ENCODE measurements at regions not wholly inside any gene's neighbourhood (a gene's known extent, or its start where the extent isn't known, plus 50 kb on each side); places are given as distances from the start of the nearest gene placed in this dataset.

DNA sequence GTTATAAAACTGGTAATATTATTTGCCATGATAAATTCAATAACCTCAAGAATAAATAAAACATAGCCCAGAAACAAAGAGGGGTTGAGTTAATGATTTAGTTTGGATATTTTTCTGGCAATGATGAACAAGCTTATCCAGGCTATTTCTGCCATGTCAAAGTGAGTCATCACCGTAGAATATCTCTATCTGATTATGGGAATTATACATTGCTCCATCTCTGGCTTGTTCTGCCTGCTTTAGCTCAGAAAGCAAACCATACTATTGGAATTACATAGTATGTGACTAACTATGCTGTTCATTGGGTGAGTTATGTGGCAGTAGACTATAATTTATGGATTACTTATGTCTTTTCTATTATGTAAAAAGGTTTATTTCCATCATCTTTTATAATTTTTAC, 680.1 kb upstream of the AADAT start:
- ChIA-PET POLR2A (no interaction called here), CTCF (no interaction called here)
- DNase-seq (ENCODE audit: low read depth, low spot score): no peak
- no peak overlapping the region for H3K27ac ChIP-seq (ENCODE audit: low read depth, low read length)
- H3K27me3 ChIP-seq (ENCODE audit: control insufficient read depth, insufficient read depth, low read length): no peaks in the 10 kb centered on the region
- H3K9me3 ChIP-seq (ENCODE audit: control insufficient read depth, insufficient read depth, low read length): peaks cover 4% of the 10 kb centered on the region; the same call in 1 of the 2 replicates
- H3K4me3 ChIP-seq (ENCODE audit: low read depth, low read length): no peak overlapping the region
- TF ChIP-seq, protein P1, sequence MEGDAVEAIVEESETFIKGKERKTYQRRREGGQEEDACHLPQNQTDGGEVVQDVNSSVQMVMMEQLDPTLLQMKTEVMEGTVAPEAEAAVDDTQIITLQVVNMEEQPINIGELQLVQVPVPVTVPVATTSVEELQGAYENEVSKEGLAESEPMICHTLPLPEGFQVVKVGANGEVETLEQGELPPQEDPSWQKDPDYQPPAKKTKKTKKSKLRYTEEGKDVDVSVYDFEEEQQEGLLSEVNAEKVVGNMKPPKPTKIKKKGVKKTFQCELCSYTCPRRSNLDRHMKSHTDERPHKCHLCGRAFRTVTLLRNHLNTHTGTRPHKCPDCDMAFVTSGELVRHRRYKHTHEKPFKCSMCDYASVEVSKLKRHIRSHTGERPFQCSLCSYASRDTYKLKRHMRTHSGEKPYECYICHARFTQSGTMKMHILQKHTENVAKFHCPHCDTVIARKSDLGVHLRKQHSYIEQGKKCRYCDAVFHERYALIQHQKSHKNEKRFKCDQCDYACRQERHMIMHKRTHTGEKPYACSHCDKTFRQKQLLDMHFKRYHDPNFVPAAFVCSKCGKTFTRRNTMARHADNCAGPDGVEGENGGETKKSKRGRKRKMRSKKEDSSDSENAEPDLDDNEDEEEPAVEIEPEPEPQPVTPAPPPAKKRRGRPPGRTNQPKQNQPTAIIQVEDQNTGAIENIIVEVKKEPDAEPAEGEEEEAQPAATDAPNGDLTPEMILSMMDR (IDR thresholded peaks at IDR 0.05; ENCODE audit: low read depth, low read length): no peak

DNA sequence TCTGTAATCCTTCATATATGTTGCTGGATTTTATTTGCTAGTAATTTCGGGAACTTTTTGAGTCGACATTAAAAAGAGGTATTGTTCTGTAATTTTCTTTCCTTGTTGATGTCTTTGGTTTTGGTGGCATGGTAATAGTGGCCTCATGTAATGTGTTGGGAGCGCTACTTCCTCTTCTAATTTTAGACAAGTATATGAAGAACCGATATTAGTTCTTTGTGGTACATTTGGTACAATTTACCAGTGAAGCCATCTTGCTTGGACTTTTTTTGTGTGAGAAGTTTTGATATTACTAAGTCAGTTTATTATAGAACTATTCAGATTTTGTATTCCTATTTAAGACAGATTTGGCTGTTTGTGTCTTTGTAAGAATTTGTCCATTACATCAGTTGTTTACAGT, 669.2 kb upstream of the AADAT start:
- ChIA-PET POLR2A (no interaction called here), CTCF (no interaction called here)
- Histone ChIP-seq H3K27ac (ENCODE audit: low read depth, low read length) (no peak overlapping the region), H3K4me3 (ENCODE audit: low read depth, low read length) (no peak overlapping the region), H3K27me3 (ENCODE audit: control insufficient read depth, insufficient read depth, low read length) (no peaks in the 10 kb centered on the region), H3K9me3 (ENCODE audit: control insufficient read depth, insufficient read depth, low read length) (peaks cover 3% of the 10 kb centered on the region)
- TF ChIP-seq, protein P1 (IDR thresholded peaks at IDR 0.05; ENCODE audit: low read depth, low read length): no peak
- no peak for DNase-seq (ENCODE audit: low read depth, low spot score)

DNA sequence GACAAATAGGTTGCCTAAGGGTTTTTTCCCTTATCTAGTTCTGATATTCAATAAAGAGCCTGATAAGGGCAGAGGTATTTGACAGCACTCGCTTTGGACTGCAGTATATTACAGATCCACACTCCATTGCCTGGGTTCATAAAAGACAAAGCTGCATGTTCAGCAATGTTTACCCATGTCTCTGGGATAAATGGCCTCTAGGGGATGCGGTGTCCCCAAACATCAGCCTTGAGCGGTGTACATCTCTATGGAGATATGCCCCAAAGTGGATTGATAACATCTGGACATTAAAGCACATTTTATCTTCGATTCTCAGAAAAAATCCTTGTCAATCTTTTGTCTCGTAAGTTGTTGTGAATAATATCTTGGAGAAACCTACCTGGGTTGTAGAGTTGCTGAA, 660.8 kb upstream of the AADAT start:
- TF ChIP-seq, protein P1 (IDR thresholded peaks at IDR 0.05; ENCODE audit: low read depth, low read length): no peak
- CTCF ChIA-PET: no interaction called here
- no peak overlapping the region for H3K27ac ChIP-seq (ENCODE audit: low read depth, low read length)
- POLR2A ChIA-PET: no interaction called here
- H3K9me3 ChIP-seq (ENCODE audit: control insufficient read depth, insufficient read depth, low read length): peaks cover 8% of the 10 kb centered on the region
- no peak for DNase-seq (ENCODE audit: low read depth, low spot score)
- no peaks in the 10 kb centered on the region for H3K27me3 ChIP-seq (ENCODE audit: control insufficient read depth, insufficient read depth, low read length)
- H3K4me3 ChIP-seq (ENCODE audit: low read depth, low read length): no peak overlapping the region

DNA sequence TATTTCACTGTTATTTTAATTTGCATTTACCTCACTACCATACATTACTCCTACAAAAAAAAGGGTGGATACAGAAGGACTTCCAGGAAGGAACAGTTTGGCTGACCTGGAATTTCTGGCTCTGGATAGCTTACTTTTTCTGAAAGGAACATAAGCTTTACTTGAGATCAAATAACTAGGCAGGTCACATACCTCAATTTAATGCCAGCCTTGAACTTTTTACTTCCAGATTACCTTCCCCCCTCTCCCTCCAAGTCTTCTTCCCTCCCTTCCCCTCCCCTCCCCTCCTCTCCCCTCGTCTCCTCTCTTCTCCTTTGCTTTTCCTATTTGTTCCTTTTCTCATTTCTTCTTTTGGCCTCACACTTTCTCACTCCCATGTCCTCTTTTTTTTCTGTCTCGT, 659.2 kb upstream of the AADAT start:
- CTCF ChIA-PET: no interaction called here
- TF ChIP-seq, protein P1 (IDR thresholded peaks at IDR 0.05; ENCODE audit: low read depth, low read length): no peak
- peaks cover 5% of the 10 kb centered on the region for H3K9me3 ChIP-seq (ENCODE audit: control insufficient read depth, insufficient read depth, low read length)
- POLR2A ChIA-PET: no interaction called here
- no peak for DNase-seq (ENCODE audit: low read depth, low spot score)
- no peak overlapping the region for H3K27ac ChIP-seq (ENCODE audit: low read depth, low read length)
- H3K27me3 ChIP-seq (ENCODE audit: control insufficient read depth, insufficient read depth, low read length): no peaks in the 10 kb centered on the region
- no peak overlapping the region for H3K4me3 ChIP-seq (ENCODE audit: low read depth, low read length)

DNA sequence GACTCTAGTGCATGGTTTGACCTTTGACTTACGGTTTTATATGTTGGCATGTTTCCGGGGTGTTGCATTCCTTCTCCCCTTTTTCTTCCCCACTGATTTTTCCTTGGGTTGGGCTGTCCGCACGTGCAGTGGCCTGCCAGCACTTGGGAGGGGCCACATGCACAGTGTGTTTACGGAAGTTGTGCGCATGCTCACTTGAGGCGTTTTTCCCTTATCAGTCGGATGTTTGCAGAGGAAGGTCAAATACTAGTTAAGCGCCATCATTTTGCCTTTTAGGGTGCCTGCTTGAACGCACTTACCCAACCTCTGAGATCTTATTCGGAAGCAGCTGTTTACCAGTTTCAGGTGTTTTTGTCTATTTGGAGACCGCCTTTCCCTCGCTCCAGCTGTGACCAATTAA, 653.9 kb upstream of the AADAT start:
- H3K4me3 ChIP-seq (ENCODE audit: low read depth, low read length): no peak overlapping the region
- peaks cover 5% of the 10 kb centered on the region for H3K9me3 ChIP-seq (ENCODE audit: control insufficient read depth, insufficient read depth, low read length)
- TF ChIP-seq, protein P1 (IDR thresholded peaks at IDR 0.05; ENCODE audit: low read depth, low read length): no peak
- DNase-seq (ENCODE audit: low read depth, low spot score): no peak
- no peaks in the 10 kb centered on the region for H3K27me3 ChIP-seq (ENCODE audit: control insufficient read depth, insufficient read depth, low read length)
- no peak overlapping the region for H3K27ac ChIP-seq (ENCODE audit: low read depth, low read length)
- ChIA-PET POLR2A (no interaction called here), CTCF (no interaction called here)
